ENCODE measurements at regions not wholly inside any gene's neighbourhood (a gene's known extent, or its start where the extent isn't known, plus 50 kb on each side); places are given as distances from the start of the nearest gene placed in this dataset.
"Not testable (repeated sequence)": the region's sequence is repeated elsewhere in the genome, so short reads cannot be mapped to it uniquely, and the experiment has no call there.

- DNase-seq = no peak
Observed at GRCh38 chr2:207216457-207216856, 50.7 kb upstream of the KLF7 start.

- no peak for DNase-seq
Observed at GRCh38 chr2:207217442-207217841, 51.7 kb upstream of the KLF7 start.

- DNase-seq = no peak
Observed at GRCh38 chr2:207219081-207219630, 53.4 kb upstream of the KLF7 start.

GRCh38 chr2:207219676-207220501 is 54.1 kb upstream of the KLF7 start:
- DNase-seq = no peak

- no peak for DNase-seq
Observed at GRCh38 chr2:207221731-207222130, 56.0 kb upstream of the KLF7 start.

GRCh38 chr2:207223051-207223450 is 57.3 kb upstream of the KLF7 start:
- peak; percentile 37 for DNase-seq

- DNase-seq = no peak
Observed at GRCh38 chr2:207224381-207224780, 58.6 kb upstream of the KLF7 start.

GRCh38 chr2:207224791-207225482 is 59.2 kb upstream of the KLF7 start:
- DNase-seq = peak; percentile 67

GRCh38 chr2:207225773-207226172 is 60.0 kb upstream of the KLF7 start:
- DNase-seq = no peak

GRCh38 chr2:207226243-207226642 is 60.5 kb upstream of the KLF7 start:
- no peak for DNase-seq

GRCh38 chr2:207226671-207227061 is 60.9 kb upstream of the KLF7 start:
- no peak for DNase-seq

- DNase-seq = no peak
Observed at GRCh38 chr2:207227062-207227748, 61.5 kb upstream of the KLF7 start.

- DNase-seq = no peak
Observed at GRCh38 chr2:207227749-207228145, 62.0 kb upstream of the KLF7 start.

- DNase-seq = no peak
Observed at GRCh38 chr2:207228402-207228801, 62.7 kb upstream of the KLF7 start.

- no peak for DNase-seq
Observed at GRCh38 chr2:207229161-207229560, 63.4 kb upstream of the KLF7 start.

- no peak for DNase-seq
Observed at GRCh38 chr2:207230261-207231105, 64.7 kb upstream of the KLF7 start.

GRCh38 chr2:207231106-207231865 is 65.5 kb upstream of the KLF7 start:
- DNase-seq = no peak

GRCh38 chr2:207231967-207232366 is 66.2 kb upstream of the KLF7 start:
- DNase-seq = no peak

GRCh38 chr2:207233141-207233540 is 67.4 kb upstream of the KLF7 start:
- DNase-seq = not testable (repeated sequence)

GRCh38 chr2:207233731-207234130 is 68.0 kb upstream of the KLF7 start:
- DNase-seq = no peak

- DNase-seq = no peak
Observed at GRCh38 chr2:207235621-207236020, 69.9 kb upstream of the KLF7 start.

Data from stimulated activated CD4-positive, alpha-beta T cell treated with anti-CD3 and anti-CD28 coated beads, Interleukin-4, amount 100 ng/mL, for 24 hours (primary cell).